Vagina (tissue), 2 donors: ENCODE measurements at regions not wholly inside any gene's neighbourhood (a gene's known extent, or its start where the extent isn't known, plus 50 kb on each side); places are given as distances from the start of the nearest gene placed in this dataset.

Experiments
- CTCF ChIP-seq, 3 experiments: fragments of 450-650 bp in 2 of 3; fragments of 200-600 bp in 1 of 3; sonication (generic) in 1 of 3; IDR thresholded peaks; one replicate each; pipeline ENCODE4 v1.5.1; 2017 to 2019; ENCODE audit warnings: antibody characterized with exemption in 3 of 3, mild to moderate bottlenecking in 2 of 3, moderate library complexity in 2 of 3
- POLR2A ChIP-seq, 2 donors: fragments of 450-650 bp; IDR thresholded peaks; one replicate each; pipeline ENCODE4 v1.6.1; 2017; ENCODE audit warnings: antibody characterized with exemption in 2 of 2, mild to moderate bottlenecking in 2 of 2, moderate library complexity in 2 of 2
- POLR2AphosphoS5 ChIP-seq, 2 donors: sonication (generic); formaldehyde crosslinking; IDR thresholded peaks; one replicate each; pipeline ENCODE4 v1.9.0; 2017; ENCODE audit warnings: antibody characterized with exemption in 2 of 2, mild to moderate bottlenecking in 2 of 2, low read depth in 1 of 2; ENCODE audit not compliant: insufficient read depth in 1 of 2

- no peak for TF ChIP-seq CTCF (IDR thresholded peaks at IDR 0.05)
- no peak for TF ChIP-seq POLR2A (IDR thresholded peaks at IDR 0.05)
- TF ChIP-seq POLR2AphosphoS5 (IDR thresholded peaks at IDR 0.05; ENCODE audit: insufficient read depth in 1 of 2, low read depth in 1 of 2), result no peak
These were observed 170.9 kb upstream of the NPVF start for GRCh38 chr7:25399000-25399750.
